GM12878 (cell line): ENCODE measurements at regions not wholly inside any gene's neighbourhood (a gene's known extent, or its start where the extent isn't known, plus 50 kb on each side); places are given as distances from the start of the nearest gene placed in this dataset.

ENCODE experiments used
- ATAC-seq: fragments of 200-7000 bp; cut with Tn5 transposase; 3 replicates; pipeline ENCODE4 v1.9.1; 2020; ENCODE audit warnings: mild to moderate bottlenecking, moderate library complexity
- BruUV-seq: library from RNA; stranded (reverse); fragments of 400-500 nt; replicated peaks from 2 replicates; lab custom pipeline; 2021; lab: Mats Ljungman, UMichigan
- CTCF ChIA-PET: fragments of 300-600 bp; sonication (Branson Sonifier 250); formaldehyde crosslinking; extraction: SDS; loops from one replicate; lab custom pipeline; 2021; ENCODE audit warnings: inconsistent platforms; lab: Yijun Ruan, JAX
- POLR2A ChIA-PET: fragments of 350-600 bp; formaldehyde crosslinking; extraction: SDS; loops from one replicate; lab custom pipeline; 2021; ENCODE audit warnings: inconsistent platforms; lab: Charles Lee
- RAD21 ChIA-PET: fragments of 300-600 bp; sonication (Branson Sonifier 250); formaldehyde crosslinking; loops from one replicate; lab custom pipeline; 2023; ENCODE audit warnings: antibody characterized with exemption; ENCODE audit not compliant: unreplicated experiment; lab: Charles Lee
- SMC1A ChIA-PET: fragments of 300-600 bp; sonication (Branson Sonifier 250); formaldehyde crosslinking; loops from one replicate; lab custom pipeline; 2023; ENCODE audit not compliant: unreplicated experiment, uncharacterized antibody; lab: Charles Lee
- DNase-seq: peaks from one replicate; pipeline ENCODE4 v3.0.0-alpha.2; 2011; ENCODE audit warnings: low read depth, low spot score
- FAIRE-seq: peaks from 3 replicates; lab custom pipeline; 2011; peaks lifted over from hg19 to GRCh38; lab: Jason Lieb, UNC
- H2AFZ ChIP-seq: 2 replicates; pipeline ENCODE4 v1.6.0; 2011; ENCODE audit warnings: low read depth, low read length, control low read depth; ENCODE audit not compliant: control insufficient read depth
- H3K27ac ChIP-seq: 2 replicates; pipeline ENCODE4 v1.5.1; 2011; ENCODE audit warnings: control low read depth; ENCODE audit not compliant: control insufficient read depth, insufficient read depth
- H3K27me3 ChIP-seq, 2 experiments: replicated peaks in 1 of 2; 2 replicates each; pipeline versions ENCODE4 v1.6.0 to v1.6.1; 2011; ENCODE audit warnings: low read length in 1 of 2; ENCODE audit not compliant: control insufficient read depth in 2 of 2, insufficient read depth in 2 of 2
- H3K36me3 ChIP-seq, 2 experiments: 2 replicates each; pipeline ENCODE4 v1.5.1; 2011; ENCODE audit warnings: low read length in 1 of 2; ENCODE audit not compliant: control insufficient read depth in 2 of 2, insufficient read depth in 2 of 2
- H3K4me1 ChIP-seq: 2 replicates; pipeline ENCODE4 v1.6.1; 2011; ENCODE audit warnings: mild to moderate bottlenecking, low read length, moderate library complexity, mixed read lengths; ENCODE audit not compliant: control insufficient read depth, insufficient read depth
- H3K4me2 ChIP-seq: 2 replicates; pipeline ENCODE4 v1.6.0; 2011; ENCODE audit warnings: control low read depth; ENCODE audit not compliant: control insufficient read depth, insufficient read depth
- H3K4me3 ChIP-seq: fragments of 200-600 bp; sonication (generic); 2 replicates; pipeline ENCODE4 v1.5.1; 2016
- H3K79me2 ChIP-seq: 2 replicates; pipeline ENCODE4 v1.6.0; 2011; ENCODE audit warnings: low read length; ENCODE audit not compliant: control insufficient read depth, insufficient read depth
- H3K9ac ChIP-seq: 2 replicates; pipeline ENCODE4 v1.8.0; 2011; ENCODE audit warnings: low read length, control low read depth, mixed read lengths; ENCODE audit not compliant: control insufficient read depth, insufficient read depth
- H3K9me3 ChIP-seq: replicated peaks from 3 replicates; pipeline ENCODE4 v1.5.1; 2011; ENCODE audit warnings: mild to moderate bottlenecking, low read length; ENCODE audit not compliant: control insufficient read depth, insufficient read depth
- H4K20me1 ChIP-seq: 2 replicates; pipeline ENCODE4 v1.6.0; 2011; ENCODE audit not compliant: control insufficient read depth, insufficient read depth
- E2F4 ChIP-seq: IDR thresholded peaks from 2 replicates; pipeline ENCODE4 v1.6.1; 2012; ENCODE audit warnings: low read depth, low read length, improper control_type of control experiment
- E4F1 ChIP-seq: fragments of 450-650 bp; IDR thresholded peaks from 2 replicates; pipeline ENCODE4 v1.6.1; 2018; ENCODE audit warnings: borderline replicate concordance, mild to moderate bottlenecking; ENCODE audit not compliant: partially characterized antibody
- SMARCA5 ChIP-seq: fragments of 450-650 bp; IDR thresholded peaks from 2 replicates; pipeline ENCODE4 v1.6.1; 2017; ENCODE audit warnings: mild to moderate bottlenecking
- STAT1 ChIP-seq: fragments of 450-650 bp; conservative IDR thresholded peaks from 2 replicates; pipeline ENCODE4 v1.6.1; 2014; ENCODE audit warnings: antibody characterized with exemption, mild to moderate bottlenecking
- TCF7 ChIP-seq: IDR thresholded peaks from 2 replicates; pipeline ENCODE4 v1.6.1; 2014; ENCODE audit warnings: antibody characterized with exemption, borderline replicate concordance
- WGBS: methylation state at CpG from one replicate; pipeline ENCODE4 v1.1.6; 2016; ENCODE audit warnings: low lambda C conversion rate; ENCODE audit not compliant: insufficient replicate concordance, insufficient coverage; ENCODE audit errors: missing lambda C conversion rate; 5-methylcytosine and 5-hydroxymethylcytosine counted together
- in situ Hi-C: fragments of 300-500 bp; cut with MboI; formaldehyde crosslinking; loops from 9 replicates; pipeline ENCODE4 v1.14.3; 2018; ENCODE audit warnings: mixed read lengths
- intact Hi-C: fragments of 100-400 bp; cut with micrococcal nuclease; formaldehyde crosslinking; loops from one replicate; pipeline ENCODE4 v1.14.2; 2022; ENCODE audit not compliant: unreplicated experiment

GRCh38 chr5:90279091-90279490 is 130.5 kb downstream of the CETN3 start:
- ATAC-seq (no peak), DNase-seq (no peak), FAIRE-seq (no peak)
- no peak overlapping the region for H3K27ac ChIP-seq
- ChIA-PET RAD21 (interaction anchor here (1.8 kb wide), 1 partner anchor 13 kb away, joined by 4 read pairs; no protein-coding TSS in a partner anchor), SMC1A (no interaction called here), CTCF (no interaction called here), POLR2A (no interaction called here)
- H3K9ac ChIP-seq = no peak overlapping the region
- in situ Hi-C loops = loop anchor here (10.0 kb wide), 1 partner anchor 106 kb away; no protein-coding TSS in a partner anchor
- H3K79me2 ChIP-seq = no peaks in the 10 kb centered on the region
- no peak overlapping the region for H3K4me2 ChIP-seq
- H3K9me3 ChIP-seq = no peaks in the 10 kb centered on the region
- H3K27me3 ChIP-seq = no peaks in the 10 kb centered on the region
- intact Hi-C loops = no loop called here
- 28% methylated on average over 3 of the region's 3 CpGs for WGBS
- H4K20me1 ChIP-seq = no peaks in the 10 kb centered on the region
- TF ChIP-seq STAT1 (no peak), E4F1 (no peak), E2F4 (no peak), SMARCA5 (no peak), TCF7 (no peak)
- H3K4me3 ChIP-seq = no peak overlapping the region
- H3K36me3 ChIP-seq = no peaks in the 10 kb centered on the region
- no peak overlapping the region for H2AFZ ChIP-seq
- H3K4me1 ChIP-seq = no peaks in the 10 kb centered on the region
- no TSS peak for BruUV-seq
